Central memory CD4-positive, alpha-beta T cell (primary cell): ENCODE measurements at regions not wholly inside any gene's neighbourhood (a gene's known extent, or its start where the extent isn't known, plus 50 kb on each side); places are given as distances from the start of the nearest gene placed in this dataset.
"Not testable (repeated sequence)": the region's sequence is repeated elsewhere in the genome, so short reads cannot be mapped to it uniquely, and the experiment has no call there.

Experiments
- DNase-seq: peaks from one replicate; pipeline ENCODE4 v3.0.0; 2022

DNA sequence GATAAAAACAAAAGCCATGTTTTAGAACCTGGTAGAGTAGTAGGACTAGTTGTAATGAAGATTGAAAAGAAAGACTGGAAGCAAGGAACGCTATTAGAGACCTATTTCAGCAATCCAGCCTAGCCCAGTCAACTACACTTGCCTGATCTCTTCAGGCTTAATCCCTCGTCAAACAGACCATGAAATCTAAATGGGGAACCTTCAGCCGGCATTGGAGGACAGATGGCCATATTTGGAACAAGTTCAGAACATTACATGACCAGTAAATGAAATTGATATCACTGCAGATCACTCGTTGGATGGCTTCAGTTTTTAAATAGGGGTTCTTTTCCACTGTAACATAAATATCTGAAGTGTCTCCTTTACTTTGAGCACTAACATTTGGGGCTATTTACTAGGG, 84.8 kb upstream of the WDR44 start:
- DNase-seq: no peak

DNA sequence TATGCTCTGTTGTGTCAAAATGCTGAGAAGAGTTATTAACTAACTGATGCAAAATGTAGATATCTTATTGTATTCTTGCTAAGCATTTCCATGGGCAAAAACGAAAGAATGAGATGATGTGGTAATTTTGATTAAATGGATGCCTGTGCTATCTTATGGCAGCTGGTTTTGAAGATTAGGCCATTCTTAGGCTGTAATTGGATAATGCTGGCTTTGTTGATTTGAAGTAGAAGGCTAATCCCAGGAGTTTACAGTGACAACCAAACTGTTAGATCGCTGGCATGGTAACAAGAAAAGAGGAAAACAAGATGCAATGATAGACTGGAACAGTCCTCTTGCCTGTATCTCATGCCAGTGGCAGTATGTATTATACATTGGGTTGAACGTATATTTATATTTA, 74.1 kb upstream of the WDR44 start:
- DNase-seq: no peak

DNA sequence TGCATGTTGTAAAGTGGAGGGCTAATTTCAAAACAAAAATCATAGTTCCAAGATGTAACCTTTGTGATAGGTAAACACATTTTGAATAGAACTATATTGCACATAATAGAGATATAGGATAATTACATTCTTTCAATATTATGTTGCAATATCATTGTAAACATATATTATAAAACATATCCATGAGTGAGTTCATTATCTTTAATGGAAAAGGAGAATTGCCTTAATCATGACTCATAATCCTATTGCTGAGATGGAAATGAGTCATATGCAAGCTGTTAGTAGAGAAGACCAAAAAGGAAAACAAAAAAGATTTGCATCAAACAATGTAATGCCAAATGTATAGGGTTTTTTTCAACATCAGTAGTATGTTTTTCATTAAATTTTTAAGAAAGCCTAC, 73.7 kb upstream of the WDR44 start:
- DNase-seq: no peak

DNA sequence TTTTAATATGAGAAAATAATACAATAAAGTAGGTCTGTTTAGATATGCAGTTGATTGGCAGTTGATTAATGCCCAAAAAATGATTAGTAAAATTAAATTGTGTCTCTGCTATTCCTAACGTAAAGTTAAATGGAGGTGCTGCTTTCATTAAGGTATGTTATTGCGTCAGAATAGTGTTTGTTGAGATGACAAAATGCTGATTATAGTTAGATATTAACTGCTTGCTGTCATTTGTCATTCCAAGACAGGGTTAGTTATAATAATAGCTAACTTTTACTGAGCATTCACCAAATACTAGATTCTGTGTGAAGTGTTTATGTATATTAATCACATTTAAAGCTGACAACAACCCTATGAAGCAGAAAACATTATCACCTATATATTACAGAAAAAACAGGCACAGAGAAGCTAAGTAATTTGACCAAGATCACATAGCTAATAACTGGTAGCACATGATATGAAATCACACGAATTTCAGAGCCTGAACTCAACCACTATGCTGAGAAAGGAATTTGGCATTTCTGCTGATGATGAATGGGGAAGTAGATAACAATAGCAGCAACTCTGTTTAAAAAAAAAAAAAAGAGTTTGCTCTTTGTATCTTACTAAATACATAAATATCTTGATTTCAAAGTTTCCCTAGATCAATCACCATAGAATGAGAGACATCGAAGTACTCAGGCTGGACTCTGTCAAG, 59.7 kb upstream of the WDR44 start:
- DNase-seq: no peak

DNA sequence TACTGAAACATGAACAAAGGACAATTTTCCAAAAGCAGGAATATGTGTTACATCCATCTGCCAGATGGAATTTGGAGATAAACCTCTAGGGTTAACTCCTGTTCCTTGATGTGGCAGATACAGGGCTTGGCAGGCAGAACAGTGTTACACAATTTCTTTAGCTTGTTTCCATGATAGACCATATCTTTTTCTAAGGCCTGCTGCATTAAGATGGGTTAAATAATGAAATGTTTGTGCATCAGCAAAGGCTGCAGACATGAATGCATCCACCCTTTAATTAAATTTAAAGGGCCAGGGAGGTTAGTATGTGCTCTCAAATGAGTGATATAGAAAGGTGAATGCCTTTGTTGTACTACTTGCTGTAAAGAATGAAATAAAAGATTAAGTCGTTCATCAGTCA, 50.1 kb upstream of the WDR44 start:
- not testable (repeated sequence) for DNase-seq
